ENCODE measurements at regions not wholly inside any gene's neighbourhood (a gene's known extent, or its start where the extent isn't known, plus 50 kb on each side); places are given as distances from the start of the nearest gene placed in this dataset.
"Not testable (repeated sequence)": the region's sequence is repeated elsewhere in the genome, so short reads cannot be mapped to it uniquely, and the experiment has no call there.

GRCh38 chr14:106317593-106317992 is 791.2 kb downstream of the TMEM121 start:
- Histone ChIP-seq H3K9me3 (no peaks in the 10 kb centered on the region), H3K4me3 (no peak overlapping the region), H3K27ac (no peak overlapping the region), H3K36me3 (no peaks in the 10 kb centered on the region), H3K4me1 (ENCODE audit: control insufficient read depth in 1 of 2, low read depth in 2 of 2) (no peaks in the 10 kb centered on the region), H3K27me3 (replicated peaks; ENCODE audit: insufficient read depth) (no peaks in the 10 kb centered on the region)
- no peak for TF ChIP-seq CTCF (IDR thresholded peaks at IDR 0.05)
- ATAC-seq (ENCODE audit: insufficient number of reproducible peaks, low FRiP score, low read depth) = no peak
- DNase-seq (ENCODE audit: low spot score) = no peak

DNA sequence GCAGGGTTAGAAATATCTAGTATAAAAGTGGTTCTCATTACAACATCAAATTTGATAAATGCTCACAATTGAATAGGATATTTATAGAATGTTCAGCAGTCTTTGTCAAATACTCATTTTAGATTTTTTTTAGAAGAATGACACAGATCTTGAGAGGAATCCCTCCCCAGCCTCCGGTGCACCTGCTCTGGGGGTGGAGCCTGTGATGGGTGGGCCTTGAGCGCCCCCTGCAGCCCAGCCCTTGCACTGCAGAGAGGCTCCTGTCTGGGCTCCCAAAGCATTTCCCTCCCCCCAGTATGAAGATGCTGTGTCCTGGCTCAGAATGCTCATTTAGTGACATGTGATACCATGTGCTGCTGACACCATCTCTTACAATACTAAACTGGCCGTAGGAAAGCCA is 792.3 kb downstream of the TMEM121 start:
- H3K27ac ChIP-seq = no peak overlapping the region
- H3K27me3 ChIP-seq (replicated peaks; ENCODE audit: insufficient read depth) = no peaks in the 10 kb centered on the region
- H3K9me3 ChIP-seq = no peaks in the 10 kb centered on the region
- no peaks in the 10 kb centered on the region for H3K36me3 ChIP-seq
- no peak for DNase-seq (ENCODE audit: low spot score)
- no peak overlapping the region for H3K4me3 ChIP-seq
- H3K4me1 ChIP-seq (ENCODE audit: control insufficient read depth in 1 of 2, low read depth in 2 of 2) = no peaks in the 10 kb centered on the region
- no peak for ATAC-seq (ENCODE audit: insufficient number of reproducible peaks, low FRiP score, low read depth)
- no peak for TF ChIP-seq CTCF (IDR thresholded peaks at IDR 0.05)

DNA sequence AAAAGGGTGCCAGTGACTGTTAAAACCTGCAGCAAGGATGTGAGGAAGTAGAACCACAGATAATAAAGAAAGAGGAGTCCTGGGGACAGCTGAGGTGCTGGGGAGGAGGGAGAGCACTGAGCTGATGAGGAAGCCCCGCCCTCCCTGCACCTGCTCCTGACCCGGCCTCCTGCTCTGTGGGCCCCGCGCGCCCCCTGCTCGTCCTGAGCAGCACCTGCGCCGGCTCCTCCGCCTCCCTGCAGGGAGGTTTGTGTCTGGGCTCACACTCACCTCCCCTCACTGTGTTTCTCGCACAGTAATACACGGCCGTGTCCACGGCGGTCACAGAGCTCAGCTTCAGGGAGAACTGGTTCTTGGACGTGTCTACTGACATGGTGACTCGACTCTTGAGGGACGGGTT is 797.6 kb downstream of the TMEM121 start:
- not testable (repeated sequence) for H3K36me3 ChIP-seq; ATAC-seq (ENCODE audit: insufficient number of reproducible peaks, low FRiP score, low read depth); H3K9me3 ChIP-seq; H3K27ac ChIP-seq; H3K4me3 ChIP-seq; H3K27me3 ChIP-seq (replicated peaks; ENCODE audit: insufficient read depth); DNase-seq (ENCODE audit: low spot score); H3K4me1 ChIP-seq (ENCODE audit: control insufficient read depth in 1 of 2, low read depth in 2 of 2)

- no peak for DNase-seq (ENCODE audit: low spot score)
- no peak for ATAC-seq (ENCODE audit: insufficient number of reproducible peaks, low FRiP score, low read depth)
Observed at GRCh38 chr14:106327234-106327633, 800.9 kb downstream of the TMEM121 start.

GRCh38 chr14:106327702-106328353 is 801.4 kb downstream of the TMEM121 start:
- H3K27me3 ChIP-seq (replicated peaks; ENCODE audit: insufficient read depth); H3K4me3 ChIP-seq; ATAC-seq (ENCODE audit: insufficient number of reproducible peaks, low FRiP score, low read depth); H3K27ac ChIP-seq; DNase-seq (ENCODE audit: low spot score); H3K9me3 ChIP-seq; H3K36me3 ChIP-seq; H3K4me1 ChIP-seq (ENCODE audit: control insufficient read depth in 1 of 2, low read depth in 2 of 2): not testable (repeated sequence)

More at GRCh38 chr14:106327234-106327633, 800.9 kb downstream of the TMEM121 start:
- Histone ChIP-seq H3K4me3 (no peak overlapping the region), H3K27ac (no peak overlapping the region), H3K27me3 (replicated peaks; ENCODE audit: insufficient read depth) (no peaks in the 10 kb centered on the region), H3K36me3 (no peaks in the 10 kb centered on the region), H3K4me1 (ENCODE audit: control insufficient read depth in 1 of 2, low read depth in 2 of 2) (no peaks in the 10 kb centered on the region), H3K9me3 (no peaks in the 10 kb centered on the region)
- no peak for TF ChIP-seq CTCF (IDR thresholded peaks at IDR 0.05)

- not testable (repeated sequence) for DNase-seq (ENCODE audit: low spot score); H3K4me3 ChIP-seq; H3K4me1 ChIP-seq (ENCODE audit: control insufficient read depth in 1 of 2, low read depth in 2 of 2); H3K27ac ChIP-seq; H3K9me3 ChIP-seq; H3K36me3 ChIP-seq; H3K27me3 ChIP-seq (replicated peaks; ENCODE audit: insufficient read depth); ATAC-seq (ENCODE audit: insufficient number of reproducible peaks, low FRiP score, low read depth)
Observed at GRCh38 chr14:106329243-106329642, 802.9 kb downstream of the TMEM121 start.

- not testable (repeated sequence) for H3K9me3 ChIP-seq; DNase-seq (ENCODE audit: low spot score); ATAC-seq (ENCODE audit: insufficient number of reproducible peaks, low FRiP score, low read depth); H3K4me1 ChIP-seq (ENCODE audit: control insufficient read depth in 1 of 2, low read depth in 2 of 2); H3K27ac ChIP-seq; H3K4me3 ChIP-seq; H3K36me3 ChIP-seq; H3K27me3 ChIP-seq (replicated peaks; ENCODE audit: insufficient read depth)
Observed at GRCh38 chr14:106329987-106330774, 803.8 kb downstream of the TMEM121 start.

DNA sequence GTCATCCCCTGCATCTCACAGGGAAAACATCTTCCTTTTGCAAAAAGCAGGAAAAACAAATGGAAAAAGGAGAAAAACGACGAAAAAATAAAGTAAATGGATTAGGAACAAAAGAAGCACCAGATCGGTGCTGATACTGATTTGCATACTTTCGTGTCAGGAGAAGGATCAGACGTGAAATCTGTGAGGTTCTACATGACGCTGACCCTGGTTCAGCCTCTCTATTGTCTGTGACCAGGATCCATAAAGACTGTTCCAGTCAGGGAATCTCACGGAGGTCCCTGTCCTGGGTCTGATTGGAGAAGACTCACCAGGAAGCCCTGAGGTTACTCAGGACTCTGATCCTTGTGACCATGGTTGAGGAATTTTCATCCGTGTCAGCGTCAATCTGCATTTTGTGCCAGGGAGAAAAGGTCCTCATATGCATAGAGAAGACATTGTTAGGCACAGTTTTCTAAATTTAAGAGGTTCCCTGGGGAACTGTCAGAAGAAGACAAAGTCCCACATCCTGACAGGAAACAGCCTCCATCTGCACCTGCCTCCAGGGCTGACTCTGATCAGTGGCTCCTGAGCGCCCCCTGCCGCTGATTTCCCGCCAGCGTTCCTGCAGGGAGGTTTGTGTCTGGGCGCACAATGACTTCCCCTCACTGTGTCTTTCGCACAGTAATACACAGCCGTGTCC is 808.2 kb downstream of the TMEM121 start:
- not testable (repeated sequence) for H3K4me3 ChIP-seq; DNase-seq (ENCODE audit: low spot score); H3K36me3 ChIP-seq; H3K9me3 ChIP-seq; H3K27me3 ChIP-seq (replicated peaks; ENCODE audit: insufficient read depth); H3K4me1 ChIP-seq (ENCODE audit: control insufficient read depth in 1 of 2, low read depth in 2 of 2); H3K27ac ChIP-seq
- ATAC-seq (ENCODE audit: insufficient number of reproducible peaks, low FRiP score, low read depth) = peak; percentile 31

DNA sequence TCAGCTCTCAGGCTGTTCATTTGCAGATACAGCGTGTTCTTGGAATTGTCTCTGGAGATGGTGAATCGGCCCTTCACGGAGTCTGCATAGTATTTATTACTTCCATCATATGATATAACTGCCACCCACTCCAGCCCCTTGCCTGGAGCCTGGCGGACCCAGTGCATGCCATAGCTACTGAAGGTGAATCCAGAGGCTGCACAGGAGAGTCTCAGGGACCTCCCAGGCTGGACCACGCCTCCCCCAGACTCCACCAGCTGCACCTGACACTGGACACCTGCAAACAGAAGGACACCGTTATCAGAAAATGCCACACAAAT is 808.7 kb downstream of the TMEM121 start:
- DNase-seq (ENCODE audit: low spot score); H3K4me3 ChIP-seq: not testable (repeated sequence)

More for the DNA sequence above, 808.7 kb downstream of the TMEM121 start:
- H3K27ac ChIP-seq; ATAC-seq (ENCODE audit: insufficient number of reproducible peaks, low FRiP score, low read depth); H3K27me3 ChIP-seq (replicated peaks; ENCODE audit: insufficient read depth); H3K4me1 ChIP-seq (ENCODE audit: control insufficient read depth in 1 of 2, low read depth in 2 of 2); H3K36me3 ChIP-seq; H3K9me3 ChIP-seq: not testable (repeated sequence)
